ENCODE measurements at regions not wholly inside any gene's neighbourhood (a gene's known extent, or its start where the extent isn't known, plus 50 kb on each side); places are given as distances from the start of the nearest gene placed in this dataset.

- Histone ChIP-seq H3K27me3 (ENCODE audit: control insufficient read depth, low read length) (no peaks in the 10 kb centered on the region), H3K9me3 (ENCODE audit: control insufficient read depth, insufficient read depth, low read length) (no peaks in the 10 kb centered on the region), H3K4me3 (ENCODE audit: low read length) (no peak overlapping the region), H4K20me1 (ENCODE audit: control insufficient read depth, insufficient read depth, low read depth, low read length) (no peaks in the 10 kb centered on the region), H3K36me3 (ENCODE audit: control insufficient read depth, low read length) (no peaks in the 10 kb centered on the region), H3K4me2 (ENCODE audit: low read length) (no peak overlapping the region), H3K4me1 (ENCODE audit: control insufficient read depth, low read length) (no peaks in the 10 kb centered on the region), H3K9me2 (replicated peaks; ENCODE audit: control insufficient read depth, low read length) (no peaks in the 10 kb centered on the region), H3K27ac (ENCODE audit: low read depth, low read length) (no peak overlapping the region), H3K79me2 (ENCODE audit: control insufficient read depth, low read length) (no peaks in the 10 kb centered on the region), H3F3A (ENCODE audit: control insufficient read depth, insufficient read depth) (no peaks in the 10 kb centered on the region)
- TF ChIP-seq EZH2phosphoT487 (IDR thresholded peaks at IDR 0.05; ENCODE audit: borderline replicate concordance, low read length), result no peak
- TF ChIP-seq CTCF (IDR thresholded peaks at IDR 0.05; ENCODE audit: low read depth, low read length, poor library complexity, severe bottlenecking), result no peak
Observed at GRCh38 chr6:126662966-126663365, 323.1 kb downstream of the CENPW start.

- no peaks in the 10 kb centered on the region for H3K9me2 ChIP-seq (replicated peaks; ENCODE audit: control insufficient read depth, low read length)
- H3K4me1 ChIP-seq (ENCODE audit: control insufficient read depth, low read length), result no peaks in the 10 kb centered on the region
- H3K27ac ChIP-seq (ENCODE audit: low read depth, low read length), result no peak overlapping the region
- no peaks in the 10 kb centered on the region for H3K36me3 ChIP-seq (ENCODE audit: control insufficient read depth, low read length)
- H3K79me2 ChIP-seq (ENCODE audit: control insufficient read depth, low read length), result no peaks in the 10 kb centered on the region
- H3K4me2 ChIP-seq (ENCODE audit: low read length), result no peak overlapping the region
- no peaks in the 10 kb centered on the region for H4K20me1 ChIP-seq (ENCODE audit: control insufficient read depth, insufficient read depth, low read depth, low read length)
- H3K9me3 ChIP-seq (ENCODE audit: control insufficient read depth, insufficient read depth, low read length), result no peaks in the 10 kb centered on the region
- no peak overlapping the region for H3K4me3 ChIP-seq (ENCODE audit: low read length)
- H3K27me3 ChIP-seq (ENCODE audit: control insufficient read depth, low read length), result no peaks in the 10 kb centered on the region
- H3F3A ChIP-seq (ENCODE audit: control insufficient read depth, insufficient read depth), result no peaks in the 10 kb centered on the region
- TF ChIP-seq CTCF (IDR thresholded peaks at IDR 0.05; ENCODE audit: low read depth, low read length, poor library complexity, severe bottlenecking) (no peak), EZH2phosphoT487 (IDR thresholded peaks at IDR 0.05; ENCODE audit: borderline replicate concordance, low read length) (no peak)
Observed at GRCh38 chr6:126664271-126664670, 324.4 kb downstream of the CENPW start.

- no peaks in the 10 kb centered on the region for H3K9me2 ChIP-seq (replicated peaks; ENCODE audit: control insufficient read depth, low read length)
- no peak overlapping the region for H3K4me2 ChIP-seq (ENCODE audit: low read length)
- H3F3A ChIP-seq (ENCODE audit: control insufficient read depth, insufficient read depth), result no peaks in the 10 kb centered on the region
- no peaks in the 10 kb centered on the region for H3K79me2 ChIP-seq (ENCODE audit: control insufficient read depth, low read length)
- H3K27me3 ChIP-seq (ENCODE audit: control insufficient read depth, low read length), result no peaks in the 10 kb centered on the region
- no peaks in the 10 kb centered on the region for H4K20me1 ChIP-seq (ENCODE audit: control insufficient read depth, insufficient read depth, low read depth, low read length)
- H3K27ac ChIP-seq (ENCODE audit: low read depth, low read length), result no peak overlapping the region
- H3K4me1 ChIP-seq (ENCODE audit: control insufficient read depth, low read length), result no peaks in the 10 kb centered on the region
- no peak overlapping the region for H3K4me3 ChIP-seq (ENCODE audit: low read length)
- no peaks in the 10 kb centered on the region for H3K36me3 ChIP-seq (ENCODE audit: control insufficient read depth, low read length)
- no peaks in the 10 kb centered on the region for H3K9me3 ChIP-seq (ENCODE audit: control insufficient read depth, insufficient read depth, low read length)
- TF ChIP-seq CTCF (IDR thresholded peaks at IDR 0.05; ENCODE audit: low read depth, low read length, poor library complexity, severe bottlenecking) (no peak), EZH2phosphoT487 (IDR thresholded peaks at IDR 0.05; ENCODE audit: borderline replicate concordance, low read length) (no peak)
Observed at GRCh38 chr6:126665551-126665950, 325.6 kb downstream of the CENPW start.

GRCh38 chr6:126667071-126667470, 327.2 kb downstream of the CENPW start:
- Histone ChIP-seq H3K4me3 (ENCODE audit: low read length) (no peak overlapping the region), H3K79me2 (ENCODE audit: control insufficient read depth, low read length) (no peaks in the 10 kb centered on the region), H3K27me3 (ENCODE audit: control insufficient read depth, low read length) (no peaks in the 10 kb centered on the region), H3F3A (ENCODE audit: control insufficient read depth, insufficient read depth) (no peaks in the 10 kb centered on the region), H3K36me3 (ENCODE audit: control insufficient read depth, low read length) (no peaks in the 10 kb centered on the region), H3K27ac (ENCODE audit: low read depth, low read length) (no peak overlapping the region), H4K20me1 (ENCODE audit: control insufficient read depth, insufficient read depth, low read depth, low read length) (no peaks in the 10 kb centered on the region), H3K4me1 (ENCODE audit: control insufficient read depth, low read length) (no peaks in the 10 kb centered on the region), H3K4me2 (ENCODE audit: low read length) (no peak overlapping the region), H3K9me3 (ENCODE audit: control insufficient read depth, insufficient read depth, low read length) (no peaks in the 10 kb centered on the region), H3K9me2 (replicated peaks; ENCODE audit: control insufficient read depth, low read length) (no peaks in the 10 kb centered on the region)
- no peak for TF ChIP-seq CTCF (IDR thresholded peaks at IDR 0.05; ENCODE audit: low read depth, low read length, poor library complexity, severe bottlenecking)
- TF ChIP-seq EZH2phosphoT487 (IDR thresholded peaks at IDR 0.05; ENCODE audit: borderline replicate concordance, low read length), result no peak
